HCT116 (cell line): ENCODE measurements at regions not wholly inside any gene's neighbourhood (a gene's known extent, or its start where the extent isn't known, plus 50 kb on each side); places are given as distances from the start of the nearest gene placed in this dataset.

Experiments used
- CEBPB ChIP-seq: IDR thresholded peaks from 2 replicates; pipeline ENCODE4 v1.6.1; 2012; ENCODE audit warnings: low read depth
- EZH2phosphoT487 ChIP-seq: fragments of 200-600 bp; IDR thresholded peaks from 2 replicates; pipeline ENCODE4 v1.6.1; 2018; ENCODE audit warnings: antibody characterized with exemption, borderline replicate concordance
- POLR2A ChIP-seq: IDR thresholded peaks from 2 replicates; pipeline ENCODE4 v1.7.0; 2011; ENCODE audit warnings: borderline replicate concordance; ENCODE audit not compliant: insufficient read depth, insufficient read length; ENCODE audit errors: extremely low read depth
- POLR2AphosphoS5 ChIP-seq: IDR thresholded peaks from 2 replicates; pipeline ENCODE4 v1.6.1; 2011; ENCODE audit warnings: mild to moderate bottlenecking, low read depth, low read length, moderate library complexity
- SIN3A ChIP-seq: IDR thresholded peaks from 2 replicates; pipeline ENCODE4 v1.6.1; 2012; ENCODE audit warnings: low read depth
- TF ChIP-seq, protein P1 (sequence below), 3 experiments: fragments of 200-600 bp in 1 of 3; sonication (generic) in 1 of 3; IDR thresholded peaks in 2 of 3; conservative IDR thresholded peaks in 1 of 3; 2 replicates each; pipeline ENCODE4 v1.5.1; 2012 to 2017; ENCODE audit warnings: low read depth in 2 of 3, low read length in 2 of 3, antibody characterized with exemption in 1 of 3, borderline replicate concordance in 1 of 3, control low read depth in 1 of 3, mild to moderate bottlenecking in 1 of 3, mixed read lengths in 1 of 3, mixed run types in 1 of 3, moderate library complexity in 1 of 3; ENCODE audit not compliant: insufficient read depth in 1 of 3

DNA sequence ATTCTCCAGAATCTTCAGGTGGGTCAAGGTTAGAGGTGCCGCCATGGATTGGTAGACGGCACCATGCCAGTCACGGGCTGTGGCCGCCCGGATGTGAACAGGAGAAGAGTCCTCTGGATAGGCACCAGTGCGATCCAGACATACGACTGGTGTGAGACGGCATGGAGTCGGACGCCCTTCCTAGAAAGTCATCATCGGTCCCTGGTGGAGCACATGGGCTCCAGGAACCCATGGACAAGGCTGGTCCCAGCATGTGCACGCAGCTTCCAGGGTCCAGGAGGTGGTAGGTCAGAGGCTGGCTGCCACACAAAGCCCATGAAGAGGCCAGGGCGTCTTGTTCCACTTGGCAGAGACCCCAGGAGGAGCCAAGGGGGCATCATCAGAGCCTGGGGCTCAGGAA, 276.1 kb upstream of the LRRC3B start:
- TF ChIP-seq EZH2phosphoT487 = no peak
- TF ChIP-seq, protein P1, sequence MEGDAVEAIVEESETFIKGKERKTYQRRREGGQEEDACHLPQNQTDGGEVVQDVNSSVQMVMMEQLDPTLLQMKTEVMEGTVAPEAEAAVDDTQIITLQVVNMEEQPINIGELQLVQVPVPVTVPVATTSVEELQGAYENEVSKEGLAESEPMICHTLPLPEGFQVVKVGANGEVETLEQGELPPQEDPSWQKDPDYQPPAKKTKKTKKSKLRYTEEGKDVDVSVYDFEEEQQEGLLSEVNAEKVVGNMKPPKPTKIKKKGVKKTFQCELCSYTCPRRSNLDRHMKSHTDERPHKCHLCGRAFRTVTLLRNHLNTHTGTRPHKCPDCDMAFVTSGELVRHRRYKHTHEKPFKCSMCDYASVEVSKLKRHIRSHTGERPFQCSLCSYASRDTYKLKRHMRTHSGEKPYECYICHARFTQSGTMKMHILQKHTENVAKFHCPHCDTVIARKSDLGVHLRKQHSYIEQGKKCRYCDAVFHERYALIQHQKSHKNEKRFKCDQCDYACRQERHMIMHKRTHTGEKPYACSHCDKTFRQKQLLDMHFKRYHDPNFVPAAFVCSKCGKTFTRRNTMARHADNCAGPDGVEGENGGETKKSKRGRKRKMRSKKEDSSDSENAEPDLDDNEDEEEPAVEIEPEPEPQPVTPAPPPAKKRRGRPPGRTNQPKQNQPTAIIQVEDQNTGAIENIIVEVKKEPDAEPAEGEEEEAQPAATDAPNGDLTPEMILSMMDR (IDR thresholded peaks at IDR 0.05 in 2 of 3, conservative IDR thresholded peaks at IDR 0.05 in 1 of 3; ENCODE audit: borderline replicate concordance in 1 of 3, insufficient read depth in 1 of 3, low read depth in 2 of 3, low read length in 2 of 3) = no peak
- no peak for TF ChIP-seq POLR2AphosphoS5
- no peak for TF ChIP-seq CEBPB
- no peak for TF ChIP-seq POLR2A
- no peak for TF ChIP-seq SIN3A
